Stimulated activated naive CD8-positive, alpha-beta T cell treated with anti-CD3 and anti-CD28 coated beads, Interleukin-15, Interleukin-2, amounts not matched to agents 100 ng/mL and 50 ng/mL, for 24 hours (primary cell): ENCODE measurements at regions not wholly inside any gene's neighbourhood (a gene's known extent, or its start where the extent isn't known, plus 50 kb on each side); places are given as distances from the start of the nearest gene placed in this dataset.

Source experiments
- H3K27ac Mint-ChIP-seq: one replicate; pipeline ENCODE4 v1.8.0; 2021; ENCODE audit warnings: mild to moderate bottlenecking, mixed read lengths
- H3K27me3 Mint-ChIP-seq: one replicate; pipeline ENCODE4 v1.8.0; 2021; ENCODE audit warnings: mixed read lengths
- H3K36me3 Mint-ChIP-seq: one replicate; pipeline ENCODE4 v1.8.0; 2021; ENCODE audit warnings: low read depth, mixed read lengths
- H3K4me1 Mint-ChIP-seq: one replicate; pipeline ENCODE4 v1.8.0; 2021; ENCODE audit warnings: low read depth, mixed read lengths
- H3K4me3 Mint-ChIP-seq: one replicate; pipeline ENCODE4 v1.8.0; 2021; ENCODE audit warnings: mild to moderate bottlenecking, mixed read lengths
- H3K9me3 Mint-ChIP-seq: one replicate; pipeline ENCODE4 v1.8.0; 2021; ENCODE audit warnings: mixed read lengths

- Mint-ChIP-seq H3K9me3 (no peaks in the 10 kb centered on the region), H3K4me1 (no peaks in the 10 kb centered on the region), H3K36me3 (no peaks in the 10 kb centered on the region), H3K27ac (no peak overlapping the region), H3K4me3 (no peak overlapping the region), H3K27me3 (no peaks in the 10 kb centered on the region)
These were observed 189.8 kb downstream of the TMEM18 start for GRCh38 chr2:487186-488079.

GRCh38 chr2:486371-486770, 190.8 kb downstream of the TMEM18 start:
- H3K9me3 Mint-ChIP-seq = no peaks in the 10 kb centered on the region
- no peaks in the 10 kb centered on the region for H3K36me3 Mint-ChIP-seq
- H3K27ac Mint-ChIP-seq = no peak overlapping the region
- no peaks in the 10 kb centered on the region for H3K27me3 Mint-ChIP-seq
- no peaks in the 10 kb centered on the region for H3K4me1 Mint-ChIP-seq
- H3K4me3 Mint-ChIP-seq = no peak overlapping the region

GRCh38 chr2:481388-481787, 193.5 kb upstream of the ALKAL2 start:
- H3K4me1 Mint-ChIP-seq = no peaks in the 10 kb centered on the region
- H3K27me3 Mint-ChIP-seq = no peaks in the 10 kb centered on the region
- no peaks in the 10 kb centered on the region for H3K36me3 Mint-ChIP-seq
- H3K9me3 Mint-ChIP-seq = no peaks in the 10 kb centered on the region
- H3K27ac Mint-ChIP-seq = no peak overlapping the region
- no peak overlapping the region for H3K4me3 Mint-ChIP-seq

DNA sequence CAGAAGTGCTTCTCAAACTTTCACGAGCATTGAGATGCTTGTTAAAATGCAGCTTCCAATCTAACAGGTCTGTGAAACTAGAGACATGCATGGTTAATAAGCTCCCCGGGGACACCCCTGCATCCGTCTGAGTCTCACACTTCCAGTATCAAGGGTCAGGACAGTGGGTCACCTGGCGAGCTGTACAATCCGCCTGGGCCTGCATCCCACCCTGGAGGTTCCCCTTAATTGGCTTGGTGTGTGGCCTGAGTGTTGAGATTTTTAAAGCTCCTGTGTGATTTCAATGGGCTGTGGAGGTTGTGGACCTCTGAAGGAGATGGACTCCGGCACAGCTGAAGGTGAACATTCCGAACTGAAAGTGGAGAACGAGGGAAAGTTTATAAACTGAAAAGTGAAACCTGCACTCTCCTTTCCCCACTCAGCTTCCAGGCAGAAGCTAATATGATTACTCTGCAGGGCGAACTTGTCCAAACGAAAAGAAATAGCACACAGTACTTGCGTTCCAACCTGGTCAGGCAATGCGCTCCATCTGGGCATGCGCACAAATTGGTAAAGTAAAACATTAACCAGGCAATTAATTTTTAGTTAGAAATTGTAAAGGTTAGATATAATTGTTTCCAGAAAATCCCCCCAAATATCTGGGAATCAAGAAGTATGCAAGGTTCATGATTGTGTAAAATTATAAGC, 191.7 kb upstream of the ALKAL2 start:
- H3K27ac Mint-ChIP-seq = no peak overlapping the region
- no peaks in the 10 kb centered on the region for H3K4me1 Mint-ChIP-seq
- peaks cover 3% of the 10 kb centered on the region for H3K9me3 Mint-ChIP-seq
- no peaks in the 10 kb centered on the region for H3K27me3 Mint-ChIP-seq
- H3K36me3 Mint-ChIP-seq = no peaks in the 10 kb centered on the region
- no peak overlapping the region for H3K4me3 Mint-ChIP-seq

- no peak overlapping the region for H3K27ac Mint-ChIP-seq
- no peaks in the 10 kb centered on the region for H3K36me3 Mint-ChIP-seq
- H3K4me1 Mint-ChIP-seq = no peaks in the 10 kb centered on the region
- H3K4me3 Mint-ChIP-seq = no peak overlapping the region
- no peaks in the 10 kb centered on the region for H3K27me3 Mint-ChIP-seq
- peaks cover 3% of the 10 kb centered on the region for H3K9me3 Mint-ChIP-seq
These were observed 191.1 kb upstream of the ALKAL2 start for GRCh38 chr2:479031-479430.

DNA sequence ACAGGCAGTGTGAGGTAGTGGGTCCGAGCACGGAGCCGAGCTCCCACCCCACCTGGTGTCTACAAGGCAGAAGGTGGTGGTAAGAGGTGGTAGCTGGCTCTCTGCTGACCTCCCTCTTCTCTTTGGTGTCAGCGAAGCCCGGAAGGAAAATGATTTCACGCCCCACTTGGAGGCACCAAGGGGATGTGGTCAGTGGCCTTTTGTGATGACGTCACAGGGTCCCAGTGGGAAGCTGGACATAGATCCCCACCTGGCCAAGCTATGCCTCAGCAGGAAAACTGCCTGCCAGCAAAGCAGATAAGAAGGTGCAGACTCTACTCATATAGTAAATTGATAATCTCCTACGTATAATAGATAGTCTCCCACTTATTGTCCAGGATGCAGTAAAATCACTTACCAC, 183.7 kb upstream of the ALKAL2 start:
- Mint-ChIP-seq H3K4me3 (no peak overlapping the region), H3K9me3 (peaks cover 10% of the 10 kb centered on the region), H3K27ac (no peak overlapping the region), H3K36me3 (no peaks in the 10 kb centered on the region), H3K27me3 (peaks cover 24% of the 10 kb centered on the region), H3K4me1 (peaks cover 5% of the 10 kb centered on the region)

DNA sequence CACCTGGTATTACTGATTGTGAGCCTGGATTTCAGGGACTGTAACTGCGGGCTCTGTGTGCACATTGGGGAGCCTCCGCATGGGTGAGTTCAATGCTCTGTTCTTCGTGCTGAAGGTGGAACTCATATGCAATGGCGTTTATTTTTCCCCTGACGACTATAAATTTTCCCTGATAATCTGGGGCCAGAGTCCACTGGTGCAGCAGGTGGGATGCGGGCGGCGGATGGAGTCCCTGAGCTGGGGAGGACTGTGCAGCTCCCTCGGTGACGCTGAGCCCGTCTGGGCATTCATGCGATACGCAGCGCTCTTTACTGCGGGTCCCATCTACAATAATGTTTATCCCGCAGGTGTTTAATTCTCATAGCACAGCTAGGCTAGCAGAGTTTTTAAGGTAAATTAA, 181.6 kb upstream of the ALKAL2 start:
- Mint-ChIP-seq H3K9me3 (peaks cover 7% of the 10 kb centered on the region), H3K36me3 (no peaks in the 10 kb centered on the region), H3K27ac (no peak overlapping the region), H3K4me1 (peaks cover 5% of the 10 kb centered on the region), H3K4me3 (no peak overlapping the region), H3K27me3 (peaks cover 38% of the 10 kb centered on the region)

DNA sequence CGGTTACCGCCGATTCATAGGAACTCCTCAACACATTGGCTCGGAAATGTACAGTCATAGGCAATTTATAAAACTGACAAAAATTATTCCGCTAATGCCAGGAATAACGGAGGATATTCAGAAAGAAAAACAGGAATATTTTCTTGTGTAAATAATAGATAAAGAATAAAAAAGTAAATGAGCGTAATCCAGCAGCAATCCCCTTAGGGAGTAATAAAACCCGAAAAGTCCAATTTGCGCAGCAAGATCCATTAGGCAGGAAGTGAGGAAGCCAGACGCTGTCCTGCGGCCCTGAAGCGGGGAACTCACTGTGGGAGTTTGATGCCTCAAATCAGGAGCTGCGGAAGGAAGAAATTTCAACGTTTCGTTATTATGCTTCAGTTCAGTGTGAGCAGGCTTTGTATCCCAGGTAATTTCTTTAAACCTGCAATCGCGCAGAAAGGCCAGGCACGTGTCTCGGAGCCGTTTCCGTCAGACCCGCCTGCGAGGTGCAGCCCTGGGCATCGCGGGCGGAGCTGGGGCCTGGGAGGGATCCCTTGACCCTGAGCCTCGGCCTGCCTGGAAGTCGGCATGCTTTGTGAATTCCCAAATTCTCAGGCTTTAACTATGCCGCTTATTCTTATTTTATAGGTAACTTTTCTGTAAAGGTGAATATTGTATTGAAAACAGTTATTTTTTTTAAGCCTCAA, 180.9 kb upstream of the ALKAL2 start:
- no peaks in the 10 kb centered on the region for H3K36me3 Mint-ChIP-seq
- no peak overlapping the region for H3K27ac Mint-ChIP-seq
- peaks cover 5% of the 10 kb centered on the region for H3K4me1 Mint-ChIP-seq
- H3K4me3 Mint-ChIP-seq = no peak overlapping the region
- H3K9me3 Mint-ChIP-seq = peaks cover 6% of the 10 kb centered on the region
- H3K27me3 Mint-ChIP-seq = peaks cover 38% of the 10 kb centered on the region

DNA sequence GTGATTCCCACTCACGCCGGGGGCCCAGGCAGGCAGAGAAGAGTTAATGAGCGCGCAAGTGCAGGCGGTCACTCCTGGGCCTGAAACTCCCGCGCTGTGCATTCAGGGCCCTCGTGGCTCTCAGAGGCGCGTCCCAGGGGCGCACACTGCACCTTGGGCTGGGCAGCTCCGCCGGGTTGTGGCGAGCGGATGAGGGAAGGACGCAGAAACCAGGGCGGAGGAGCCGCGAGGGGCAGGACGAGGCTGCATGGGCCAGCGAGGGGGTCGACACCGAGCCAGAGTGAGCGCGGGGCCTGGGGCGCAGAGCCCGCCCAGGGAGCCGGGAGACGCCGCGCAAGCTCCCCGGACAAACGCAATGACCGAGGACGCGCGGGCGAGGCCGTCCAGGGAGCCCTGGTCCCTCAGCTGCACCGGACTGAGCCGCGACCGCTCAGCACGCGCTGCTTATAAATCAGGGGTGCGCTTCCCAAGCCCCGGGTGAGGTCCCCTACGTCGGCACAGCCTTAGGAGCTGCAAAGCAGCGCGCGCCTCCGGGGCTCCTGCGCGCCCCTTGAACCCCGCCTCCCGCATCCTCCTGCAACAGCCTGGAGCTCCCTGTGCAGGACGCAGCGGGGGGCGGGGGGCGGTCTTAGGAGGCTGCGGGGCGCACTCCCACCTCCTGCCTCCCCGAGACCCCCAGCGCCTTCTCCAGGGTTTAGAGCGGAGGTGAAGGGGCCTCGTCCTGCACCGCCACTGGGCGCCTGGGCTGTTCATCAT, 180.2 kb upstream of the ALKAL2 start:
- H3K27me3 Mint-ChIP-seq = peaks cover 43% of the 10 kb centered on the region
- no peaks in the 10 kb centered on the region for H3K9me3 Mint-ChIP-seq
- no peak overlapping the region for H3K4me3 Mint-ChIP-seq
- no peaks in the 10 kb centered on the region for H3K36me3 Mint-ChIP-seq
- H3K27ac Mint-ChIP-seq = no peak overlapping the region
- peaks cover 5% of the 10 kb centered on the region for H3K4me1 Mint-ChIP-seq

DNA sequence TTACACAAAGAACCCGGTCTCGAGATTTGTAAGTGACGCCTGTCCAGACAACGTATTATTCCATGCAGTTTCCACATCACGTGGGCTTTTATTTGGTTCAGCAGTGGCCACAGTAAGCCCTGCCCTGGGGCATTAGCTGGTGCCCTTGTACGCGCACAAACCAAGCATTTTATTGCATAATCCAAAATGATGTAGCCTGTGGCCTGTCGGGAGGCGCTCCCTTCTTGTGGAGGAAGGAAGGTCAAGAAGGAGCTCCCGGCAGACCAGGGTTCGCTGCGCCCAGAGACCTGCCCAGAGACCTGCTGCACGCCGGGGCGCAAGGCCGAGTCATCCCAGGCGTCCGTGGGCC, 179.6 kb upstream of the ALKAL2 start:
- Mint-ChIP-seq H3K4me1 (peaks cover 5% of the 10 kb centered on the region), H3K36me3 (no peaks in the 10 kb centered on the region), H3K4me3 (no peak overlapping the region), H3K27me3 (peaks cover 47% of the 10 kb centered on the region), H3K27ac (no peak overlapping the region), H3K9me3 (no peaks in the 10 kb centered on the region)

DNA sequence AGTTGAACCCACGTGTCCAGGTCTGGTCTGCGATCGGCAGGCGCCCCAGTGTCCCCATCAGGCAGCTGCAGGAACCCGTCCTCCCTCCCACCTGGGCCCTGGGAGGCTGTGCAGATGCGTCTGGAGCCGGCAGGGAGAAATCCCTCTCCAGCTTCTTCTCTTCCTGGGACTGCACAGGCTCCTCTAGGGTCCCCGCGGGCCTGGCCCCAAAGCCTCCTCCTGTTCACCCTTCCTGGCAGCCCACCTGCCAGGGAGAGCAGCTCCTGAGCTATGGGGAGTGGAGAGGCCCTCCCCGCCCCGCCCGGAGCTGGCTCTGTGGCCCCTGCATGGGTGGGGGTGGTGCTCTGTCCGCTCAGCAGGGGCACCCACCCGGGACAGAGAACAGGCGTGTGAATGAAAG, 179.2 kb upstream of the ALKAL2 start:
- Mint-ChIP-seq H3K4me1 (peaks cover 5% of the 10 kb centered on the region), H3K9me3 (no peaks in the 10 kb centered on the region), H3K36me3 (no peaks in the 10 kb centered on the region), H3K27me3 (peaks cover 51% of the 10 kb centered on the region), H3K4me3 (no peak overlapping the region), H3K27ac (no peak overlapping the region)

GRCh38 chr2:464562-465309, 176.8 kb upstream of the ALKAL2 start:
- Mint-ChIP-seq H3K9me3 (no peaks in the 10 kb centered on the region), H3K27ac (no peak overlapping the region), H3K4me1 (peaks cover 27% of the 10 kb centered on the region), H3K27me3 (peaks cover 66% of the 10 kb centered on the region), H3K36me3 (no peaks in the 10 kb centered on the region), H3K4me3 (no peak overlapping the region)

- no peaks in the 10 kb centered on the region for H3K9me3 Mint-ChIP-seq
- peak overlapping the region; percentile 49 for H3K27ac Mint-ChIP-seq
- H3K4me3 Mint-ChIP-seq = peak overlapping the region; percentile 61
- H3K4me1 Mint-ChIP-seq = peaks cover 46% of the 10 kb centered on the region
- no peaks in the 10 kb centered on the region for H3K36me3 Mint-ChIP-seq
- H3K27me3 Mint-ChIP-seq = peaks cover 57% of the 10 kb centered on the region
These were observed 173.0 kb upstream of the ALKAL2 start for GRCh38 chr2:460861-461260.

DNA sequence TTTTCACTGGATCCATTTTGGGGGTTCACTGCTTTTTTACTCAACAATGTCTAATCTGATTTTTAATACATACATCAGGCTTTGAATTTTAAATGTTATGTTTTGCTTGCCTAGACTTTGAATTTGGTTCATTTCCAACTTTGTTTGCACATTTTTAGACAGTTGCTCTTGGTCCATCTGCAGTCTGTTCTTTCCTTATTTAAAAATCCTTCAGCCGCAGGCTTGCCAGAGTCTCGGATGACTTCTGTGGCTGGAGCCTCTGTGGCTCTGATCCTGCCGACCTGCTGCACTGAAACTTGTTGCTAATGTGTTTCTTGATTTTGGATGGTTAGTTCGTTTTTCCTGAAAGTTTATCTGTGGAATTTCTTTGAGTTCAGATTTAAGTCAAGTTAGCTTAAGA, 172.0 kb upstream of the ALKAL2 start:
- no peak overlapping the region for H3K27ac Mint-ChIP-seq

More for the DNA sequence above, 172.0 kb upstream of the ALKAL2 start:
- peaks cover 53% of the 10 kb centered on the region for H3K4me1 Mint-ChIP-seq
- H3K27me3 Mint-ChIP-seq = peaks cover 51% of the 10 kb centered on the region
- H3K4me3 Mint-ChIP-seq = no peak overlapping the region
- no peaks in the 10 kb centered on the region for H3K36me3 Mint-ChIP-seq
- no peaks in the 10 kb centered on the region for H3K9me3 Mint-ChIP-seq
